PC-9 (cell line): ENCODE measurements at regions not wholly inside any gene's neighbourhood (a gene's known extent, or its start where the extent isn't known, plus 50 kb on each side); places are given as distances from the start of the nearest gene placed in this dataset.

Experiments
- EZH2 ChIP-seq: fragments of 200-600 bp; sonication (generic); IDR thresholded peaks from 2 replicates; pipeline ENCODE4 v1.8.0; 2017; ENCODE audit warnings: antibody characterized with exemption, low read depth
- TF ChIP-seq, protein P1 (sequence below): fragments of 200-600 bp; sonication (generic); conservative IDR thresholded peaks from 2 replicates; pipeline ENCODE4 v1.6.1; 2017; ENCODE audit warnings: mixed run types, antibody characterized with exemption, mild to moderate bottlenecking, moderate library complexity

DNA sequence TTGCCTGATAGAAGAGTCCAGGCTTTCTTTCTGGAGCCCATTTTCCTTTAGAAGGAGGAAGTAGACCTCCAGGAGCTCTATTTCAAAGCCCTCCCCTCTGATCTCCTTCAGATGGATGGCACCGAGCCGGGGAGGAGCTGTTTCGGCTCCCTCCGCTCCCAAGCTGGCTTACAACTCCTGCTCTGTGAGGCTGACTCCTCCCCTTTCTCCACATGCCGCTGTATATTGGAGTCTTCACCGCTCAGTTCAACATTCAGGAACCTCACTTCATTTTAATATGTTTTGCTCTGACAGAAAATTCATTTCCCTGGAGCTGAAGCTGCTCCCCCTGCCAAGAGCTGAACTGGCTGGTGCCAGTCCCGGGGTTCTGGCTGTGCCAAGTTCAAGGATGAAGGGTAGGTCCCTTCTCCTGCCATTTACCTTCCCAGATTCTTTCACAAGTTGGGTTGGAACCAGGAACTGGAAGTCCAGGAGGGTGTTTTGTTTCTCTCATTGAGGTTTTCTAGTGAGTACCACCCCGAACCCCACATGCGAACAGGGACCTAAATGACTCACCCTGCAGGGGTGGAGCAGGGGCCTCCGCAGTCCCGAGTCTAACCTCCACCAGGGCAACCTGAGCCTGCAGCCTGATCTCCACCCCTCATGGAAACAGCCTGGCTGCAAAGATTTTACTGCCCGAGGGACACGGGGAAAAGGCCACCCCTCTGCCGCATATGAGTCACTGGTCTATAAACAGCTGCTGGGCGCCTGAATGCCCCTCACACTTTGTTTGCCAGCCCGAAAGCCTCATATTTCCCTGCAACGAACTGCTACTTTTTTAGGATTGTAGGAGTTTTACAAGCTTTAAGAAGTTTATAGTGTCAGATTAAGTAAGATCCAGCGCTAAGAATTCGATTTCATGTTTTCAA lies 68.6 kb upstream of the FOXA2 start:
- no peak for TF ChIP-seq EZH2
- TF ChIP-seq, protein P1, sequence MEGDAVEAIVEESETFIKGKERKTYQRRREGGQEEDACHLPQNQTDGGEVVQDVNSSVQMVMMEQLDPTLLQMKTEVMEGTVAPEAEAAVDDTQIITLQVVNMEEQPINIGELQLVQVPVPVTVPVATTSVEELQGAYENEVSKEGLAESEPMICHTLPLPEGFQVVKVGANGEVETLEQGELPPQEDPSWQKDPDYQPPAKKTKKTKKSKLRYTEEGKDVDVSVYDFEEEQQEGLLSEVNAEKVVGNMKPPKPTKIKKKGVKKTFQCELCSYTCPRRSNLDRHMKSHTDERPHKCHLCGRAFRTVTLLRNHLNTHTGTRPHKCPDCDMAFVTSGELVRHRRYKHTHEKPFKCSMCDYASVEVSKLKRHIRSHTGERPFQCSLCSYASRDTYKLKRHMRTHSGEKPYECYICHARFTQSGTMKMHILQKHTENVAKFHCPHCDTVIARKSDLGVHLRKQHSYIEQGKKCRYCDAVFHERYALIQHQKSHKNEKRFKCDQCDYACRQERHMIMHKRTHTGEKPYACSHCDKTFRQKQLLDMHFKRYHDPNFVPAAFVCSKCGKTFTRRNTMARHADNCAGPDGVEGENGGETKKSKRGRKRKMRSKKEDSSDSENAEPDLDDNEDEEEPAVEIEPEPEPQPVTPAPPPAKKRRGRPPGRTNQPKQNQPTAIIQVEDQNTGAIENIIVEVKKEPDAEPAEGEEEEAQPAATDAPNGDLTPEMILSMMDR = no peak
